WTC11 (cell line): ENCODE measurements at regions not wholly inside any gene's neighbourhood (a gene's known extent, or its start where the extent isn't known, plus 50 kb on each side); places are given as distances from the start of the nearest gene placed in this dataset.

Experiments used
- FOXJ3 ChIP-seq: sonication (generic); formaldehyde crosslinking; IDR thresholded peaks from 2 replicates; pipeline ENCODE4 v1.9.0; 2021; ENCODE audit warnings: missing genetic modification reagents, mild to moderate bottlenecking, borderline replicate concordance
- FOXP1 ChIP-seq: sonication (generic); formaldehyde crosslinking; IDR thresholded peaks from 2 replicates; pipeline ENCODE4 v1.8.0; 2022; ENCODE audit warnings: missing genetic modification reagents, mild to moderate bottlenecking, moderate library complexity, borderline replicate concordance
- JAZF1 ChIP-seq: fragments of 250-450 bp; sonication (Bioruptor Pico); IDR thresholded peaks from 2 replicates; pipeline ENCODE4 v1.9.0; 2021; ENCODE audit warnings: moderate library complexity, mild to moderate bottlenecking, inconsistent platforms
- JUN ChIP-seq: sonication (generic); formaldehyde crosslinking; IDR thresholded peaks from 2 replicates; pipeline ENCODE4 v1.8.0; 2023; ENCODE audit warnings: mild to moderate bottlenecking, missing genetic modification reagents
- NFATC4 ChIP-seq: fragments of 250-450 bp; sonication (Bioruptor Pico); IDR thresholded peaks from 2 replicates; pipeline ENCODE4 v1.9.0; 2021; ENCODE audit warnings: mild to moderate bottlenecking
- RELA ChIP-seq: sonication (generic); formaldehyde crosslinking; IDR thresholded peaks from 2 replicates; pipeline ENCODE4 v1.8.1; 2022; ENCODE audit warnings: missing genetic modification reagents, mild to moderate bottlenecking, borderline replicate concordance
- SMAD3 ChIP-seq: sonication (generic); formaldehyde crosslinking; IDR thresholded peaks from 2 replicates; pipeline ENCODE4 v1.8.0; 2022; ENCODE audit warnings: missing genetic modification reagents, mild to moderate bottlenecking, borderline replicate concordance
- TP53 ChIP-seq: sonication (generic); formaldehyde crosslinking; IDR thresholded peaks from 2 replicates; pipeline ENCODE4 v1.8.1; 2023; ENCODE audit warnings: mild to moderate bottlenecking, missing genetic modification reagents
- ZNF396 ChIP-seq: fragments of 250-450 bp; sonication (Bioruptor Pico); IDR thresholded peaks from 2 replicates; pipeline ENCODE4 v1.8.0; 2021; ENCODE audit warnings: mild to moderate bottlenecking, moderate library complexity, borderline replicate concordance
- ZNF671 ChIP-seq: fragments of 250-450 bp; sonication (Bioruptor Pico); IDR thresholded peaks from 2 replicates; pipeline ENCODE4 v1.8.0; 2021; ENCODE audit warnings: mild to moderate bottlenecking
- TF ChIP-seq, protein P1 (sequence below): sonication (generic); formaldehyde crosslinking; IDR thresholded peaks from 2 replicates; pipeline ENCODE4 v1.8.1; 2022; ENCODE audit warnings: mild to moderate bottlenecking, missing genetic modification reagents, moderate library complexity, borderline replicate concordance
- TF ChIP-seq, protein P2 (sequence below): sonication (generic); formaldehyde crosslinking; IDR thresholded peaks from 2 replicates; pipeline ENCODE4 v1.8.1; 2023; ENCODE audit warnings: mild to moderate bottlenecking, moderate library complexity, missing genetic modification reagents
- TF ChIP-seq, protein P3 (sequence below): fragments of 250-450 bp; sonication (Bioruptor Pico); IDR thresholded peaks from 2 replicates; pipeline ENCODE4 v1.9.0; 2021; ENCODE audit warnings: mild to moderate bottlenecking, borderline replicate concordance
- TF ChIP-seq, protein P4 (sequence below): sonication (generic); formaldehyde crosslinking; IDR thresholded peaks from 2 replicates; pipeline ENCODE4 v1.8.0; 2022; ENCODE audit warnings: mild to moderate bottlenecking, missing genetic modification reagents
- TF ChIP-seq, protein P5 (sequence below): sonication (generic); formaldehyde crosslinking; IDR thresholded peaks from 2 replicates; pipeline ENCODE4 v1.8.0; 2022; ENCODE audit warnings: missing genetic modification reagents

DNA sequence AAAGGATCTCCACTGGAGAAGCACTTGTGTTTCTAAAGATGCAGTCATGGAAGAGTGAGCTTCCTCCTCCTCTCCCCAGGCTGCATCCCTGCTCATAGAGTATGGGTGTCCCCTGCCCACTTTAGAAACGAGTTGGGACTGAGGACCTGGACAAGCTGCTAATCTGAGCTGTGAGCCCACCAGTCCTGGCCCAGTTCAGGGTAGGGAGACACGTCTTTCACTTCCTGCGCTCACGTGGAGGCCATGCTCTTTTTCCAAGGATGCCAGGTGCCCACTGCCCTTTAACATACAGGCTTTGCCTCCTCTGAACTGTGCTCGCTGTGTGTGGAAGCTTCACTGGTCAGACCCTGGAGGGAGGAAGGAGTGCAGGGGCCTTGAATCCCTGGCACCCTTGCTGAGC is 316.3 kb downstream of the UACA start (continued):
- TF ChIP-seq, protein P1, sequence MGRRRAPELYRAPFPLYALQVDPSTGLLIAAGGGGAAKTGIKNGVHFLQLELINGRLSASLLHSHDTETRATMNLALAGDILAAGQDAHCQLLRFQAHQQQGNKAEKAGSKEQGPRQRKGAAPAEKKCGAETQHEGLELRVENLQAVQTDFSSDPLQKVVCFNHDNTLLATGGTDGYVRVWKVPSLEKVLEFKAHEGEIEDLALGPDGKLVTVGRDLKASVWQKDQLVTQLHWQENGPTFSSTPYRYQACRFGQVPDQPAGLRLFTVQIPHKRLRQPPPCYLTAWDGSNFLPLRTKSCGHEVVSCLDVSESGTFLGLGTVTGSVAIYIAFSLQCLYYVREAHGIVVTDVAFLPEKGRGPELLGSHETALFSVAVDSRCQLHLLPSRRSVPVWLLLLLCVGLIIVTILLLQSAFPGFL (CRISPR knock-in tag), result no peak
- TF ChIP-seq TP53 (CRISPR knock-in tag) (no peak), ZNF671 (CRISPR knock-in tag) (no peak), NFATC4 (CRISPR knock-in tag) (no peak), SMAD3 (CRISPR knock-in tag) (no peak), FOXP1 (CRISPR knock-in tag) (no peak), RELA (no peak), JUN (CRISPR knock-in tag) (no peak), JAZF1 (CRISPR knock-in tag) (no peak), ZNF396 (CRISPR knock-in tag) (no peak), FOXJ3 (no peak)
- TF ChIP-seq, protein P2, sequence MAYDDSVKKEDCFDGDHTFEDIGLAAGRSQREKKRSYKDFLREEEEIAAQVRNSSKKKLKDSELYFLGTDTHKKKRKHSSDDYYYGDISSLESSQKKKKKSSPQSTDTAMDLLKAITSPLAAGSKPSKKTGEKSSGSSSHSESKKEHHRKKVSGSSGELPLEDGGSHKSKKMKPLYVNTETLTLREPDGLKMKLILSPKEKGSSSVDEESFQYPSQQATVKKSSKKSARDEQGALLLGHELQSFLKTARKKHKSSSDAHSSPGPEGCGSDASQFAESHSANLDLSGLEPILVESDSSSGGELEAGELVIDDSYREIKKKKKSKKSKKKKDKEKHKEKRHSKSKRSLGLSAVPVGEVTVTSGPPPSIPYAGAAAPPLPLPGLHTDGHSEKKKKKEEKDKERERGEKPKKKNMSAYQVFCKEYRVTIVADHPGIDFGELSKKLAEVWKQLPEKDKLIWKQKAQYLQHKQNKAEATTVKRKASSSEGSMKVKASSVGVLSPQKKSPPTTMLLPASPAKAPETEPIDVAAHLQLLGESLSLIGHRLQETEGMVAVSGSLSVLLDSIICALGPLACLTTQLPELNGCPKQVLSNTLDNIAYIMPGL (CRISPR knock-in tag), result no peak
- TF ChIP-seq, protein P3, sequence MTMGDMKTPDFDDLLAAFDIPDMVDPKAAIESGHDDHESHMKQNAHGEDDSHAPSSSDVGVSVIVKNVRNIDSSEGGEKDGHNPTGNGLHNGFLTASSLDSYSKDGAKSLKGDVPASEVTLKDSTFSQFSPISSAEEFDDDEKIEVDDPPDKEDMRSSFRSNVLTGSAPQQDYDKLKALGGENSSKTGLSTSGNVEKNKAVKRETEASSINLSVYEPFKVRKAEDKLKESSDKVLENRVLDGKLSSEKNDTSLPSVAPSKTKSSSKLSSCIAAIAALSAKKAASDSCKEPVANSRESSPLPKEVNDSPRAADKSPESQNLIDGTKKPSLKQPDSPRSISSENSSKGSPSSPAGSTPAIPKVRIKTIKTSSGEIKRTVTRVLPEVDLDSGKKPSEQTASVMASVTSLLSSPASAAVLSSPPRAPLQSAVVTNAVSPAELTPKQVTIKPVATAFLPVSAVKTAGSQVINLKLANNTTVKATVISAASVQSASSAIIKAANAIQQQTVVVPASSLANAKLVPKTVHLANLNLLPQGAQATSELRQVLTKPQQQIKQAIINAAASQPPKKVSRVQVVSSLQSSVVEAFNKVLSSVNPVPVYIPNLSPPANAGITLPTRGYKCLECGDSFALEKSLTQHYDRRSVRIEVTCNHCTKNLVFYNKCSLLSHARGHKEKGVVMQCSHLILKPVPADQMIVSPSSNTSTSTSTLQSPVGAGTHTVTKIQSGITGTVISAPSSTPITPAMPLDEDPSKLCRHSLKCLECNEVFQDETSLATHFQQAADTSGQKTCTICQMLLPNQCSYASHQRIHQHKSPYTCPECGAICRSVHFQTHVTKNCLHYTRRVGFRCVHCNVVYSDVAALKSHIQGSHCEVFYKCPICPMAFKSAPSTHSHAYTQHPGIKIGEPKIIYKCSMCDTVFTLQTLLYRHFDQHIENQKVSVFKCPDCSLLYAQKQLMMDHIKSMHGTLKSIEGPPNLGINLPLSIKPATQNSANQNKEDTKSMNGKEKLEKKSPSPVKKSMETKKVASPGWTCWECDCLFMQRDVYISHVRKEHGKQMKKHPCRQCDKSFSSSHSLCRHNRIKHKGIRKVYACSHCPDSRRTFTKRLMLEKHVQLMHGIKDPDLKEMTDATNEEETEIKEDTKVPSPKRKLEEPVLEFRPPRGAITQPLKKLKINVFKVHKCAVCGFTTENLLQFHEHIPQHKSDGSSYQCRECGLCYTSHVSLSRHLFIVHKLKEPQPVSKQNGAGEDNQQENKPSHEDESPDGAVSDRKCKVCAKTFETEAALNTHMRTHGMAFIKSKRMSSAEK (CRISPR knock-in tag), result no peak
- TF ChIP-seq, protein P4, sequence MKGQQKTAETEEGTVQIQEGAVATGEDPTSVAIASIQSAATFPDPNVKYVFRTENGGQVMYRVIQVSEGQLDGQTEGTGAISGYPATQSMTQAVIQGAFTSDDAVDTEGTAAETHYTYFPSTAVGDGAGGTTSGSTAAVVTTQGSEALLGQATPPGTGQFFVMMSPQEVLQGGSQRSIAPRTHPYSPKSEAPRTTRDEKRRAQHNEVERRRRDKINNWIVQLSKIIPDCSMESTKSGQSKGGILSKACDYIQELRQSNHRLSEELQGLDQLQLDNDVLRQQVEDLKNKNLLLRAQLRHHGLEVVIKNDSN (CRISPR knock-in tag), result no peak
- TF ChIP-seq, protein P5, sequence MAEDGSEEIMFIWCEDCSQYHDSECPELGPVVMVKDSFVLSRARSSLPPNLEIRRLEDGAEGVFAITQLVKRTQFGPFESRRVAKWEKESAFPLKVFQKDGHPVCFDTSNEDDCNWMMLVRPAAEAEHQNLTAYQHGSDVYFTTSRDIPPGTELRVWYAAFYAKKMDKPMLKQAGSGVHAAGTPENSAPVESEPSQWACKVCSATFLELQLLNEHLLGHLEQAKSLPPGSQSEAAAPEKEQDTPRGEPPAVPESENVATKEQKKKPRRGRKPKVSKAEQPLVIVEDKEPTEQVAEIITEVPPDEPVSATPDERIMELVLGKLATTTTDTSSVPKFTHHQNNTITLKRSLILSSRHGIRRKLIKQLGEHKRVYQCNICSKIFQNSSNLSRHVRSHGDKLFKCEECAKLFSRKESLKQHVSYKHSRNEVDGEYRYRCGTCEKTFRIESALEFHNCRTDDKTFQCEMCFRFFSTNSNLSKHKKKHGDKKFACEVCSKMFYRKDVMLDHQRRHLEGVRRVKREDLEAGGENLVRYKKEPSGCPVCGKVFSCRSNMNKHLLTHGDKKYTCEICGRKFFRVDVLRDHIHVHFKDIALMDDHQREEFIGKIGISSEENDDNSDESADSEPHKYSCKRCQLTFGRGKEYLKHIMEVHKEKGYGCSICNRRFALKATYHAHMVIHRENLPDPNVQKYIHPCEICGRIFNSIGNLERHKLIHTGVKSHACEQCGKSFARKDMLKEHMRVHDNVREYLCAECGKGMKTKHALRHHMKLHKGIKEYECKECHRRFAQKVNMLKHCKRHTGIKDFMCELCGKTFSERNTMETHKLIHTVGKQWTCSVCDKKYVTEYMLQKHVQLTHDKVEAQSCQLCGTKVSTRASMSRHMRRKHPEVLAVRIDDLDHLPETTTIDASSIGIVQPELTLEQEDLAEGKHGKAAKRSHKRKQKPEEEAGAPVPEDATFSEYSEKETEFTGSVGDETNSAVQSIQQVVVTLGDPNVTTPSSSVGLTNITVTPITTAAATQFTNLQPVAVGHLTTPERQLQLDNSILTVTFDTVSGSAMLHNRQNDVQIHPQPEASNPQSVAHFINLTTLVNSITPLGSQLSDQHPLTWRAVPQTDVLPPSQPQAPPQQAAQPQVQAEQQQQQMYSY (CRISPR knock-in tag), result no peak
- TF ChIP-seq, all 79 proteins: peak for 0
